Lower leg skin (tissue), 3 donors: ENCODE measurements at regions not wholly inside any gene's neighbourhood (a gene's known extent, or its start where the extent isn't known, plus 50 kb on each side); places are given as distances from the start of the nearest gene placed in this dataset.

Source experiments
- CTCF ChIP-seq, 3 donors: fragments of 450-650 bp; IDR thresholded peaks; one replicate each; pipeline ENCODE4 v1.5.1; 2016; ENCODE audit warnings: antibody characterized with exemption in 3 of 3, mild to moderate bottlenecking in 3 of 3, moderate library complexity in 2 of 3
- POLR2A ChIP-seq, 2 donors: fragments of 450-650 bp; IDR thresholded peaks; one replicate each; pipeline ENCODE4 v1.6.1; 2016 to 2017; ENCODE audit warnings: antibody characterized with exemption in 2 of 2, mild to moderate bottlenecking in 1 of 2, moderate library complexity in 1 of 2

DNA sequence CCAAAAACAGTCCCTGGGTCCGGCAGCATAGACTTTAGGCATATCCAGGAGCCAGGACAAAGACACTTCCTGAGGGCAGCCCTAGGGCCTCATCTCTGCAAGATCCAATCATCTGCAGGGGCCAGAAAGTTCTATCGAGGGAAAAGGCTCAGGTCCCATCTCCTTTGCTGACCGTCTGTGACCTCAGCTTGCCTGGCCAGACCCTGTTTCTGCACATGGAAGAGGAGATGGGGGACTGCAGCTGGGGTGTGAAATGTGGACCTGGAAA, 51.0 kb upstream of the FCN1 start:
- TF ChIP-seq CTCF (IDR thresholded peaks at IDR 0.05) (no peak), POLR2A (IDR thresholded peaks at IDR 0.05) (no peak)
